ENCODE measurements at regions not wholly inside any gene's neighbourhood (a gene's known extent, or its start where the extent isn't known, plus 50 kb on each side); places are given as distances from the start of the nearest gene placed in this dataset.

DNA sequence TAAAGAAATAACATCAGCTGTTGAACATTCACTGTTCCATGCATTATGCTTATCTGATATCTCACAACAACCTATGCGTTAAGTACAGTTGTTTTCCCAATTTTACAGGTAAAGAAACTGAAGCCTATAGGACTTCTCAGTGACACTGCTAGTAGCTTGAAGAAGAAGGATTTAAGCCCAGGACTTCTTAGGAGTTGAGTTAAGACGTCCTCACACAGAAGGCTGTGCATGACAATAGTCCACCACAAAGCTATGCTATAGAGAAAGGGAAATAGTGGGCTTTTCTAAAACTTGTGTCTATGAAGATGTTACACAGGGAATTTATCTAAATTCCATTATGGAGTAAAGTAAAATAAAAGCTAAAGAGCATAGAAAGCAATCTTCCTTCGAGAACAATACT is 120.5 kb upstream of the RASSF8 start:
- TF ChIP-seq, protein P1, sequence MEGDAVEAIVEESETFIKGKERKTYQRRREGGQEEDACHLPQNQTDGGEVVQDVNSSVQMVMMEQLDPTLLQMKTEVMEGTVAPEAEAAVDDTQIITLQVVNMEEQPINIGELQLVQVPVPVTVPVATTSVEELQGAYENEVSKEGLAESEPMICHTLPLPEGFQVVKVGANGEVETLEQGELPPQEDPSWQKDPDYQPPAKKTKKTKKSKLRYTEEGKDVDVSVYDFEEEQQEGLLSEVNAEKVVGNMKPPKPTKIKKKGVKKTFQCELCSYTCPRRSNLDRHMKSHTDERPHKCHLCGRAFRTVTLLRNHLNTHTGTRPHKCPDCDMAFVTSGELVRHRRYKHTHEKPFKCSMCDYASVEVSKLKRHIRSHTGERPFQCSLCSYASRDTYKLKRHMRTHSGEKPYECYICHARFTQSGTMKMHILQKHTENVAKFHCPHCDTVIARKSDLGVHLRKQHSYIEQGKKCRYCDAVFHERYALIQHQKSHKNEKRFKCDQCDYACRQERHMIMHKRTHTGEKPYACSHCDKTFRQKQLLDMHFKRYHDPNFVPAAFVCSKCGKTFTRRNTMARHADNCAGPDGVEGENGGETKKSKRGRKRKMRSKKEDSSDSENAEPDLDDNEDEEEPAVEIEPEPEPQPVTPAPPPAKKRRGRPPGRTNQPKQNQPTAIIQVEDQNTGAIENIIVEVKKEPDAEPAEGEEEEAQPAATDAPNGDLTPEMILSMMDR (conservative IDR thresholded peaks at IDR 0.05; ENCODE audit: low read depth, low read length): no peak
- TF ChIP-seq EZH2 (IDR thresholded peaks at IDR 0.05; ENCODE audit: low read length, unreplicated experiment) (no peak), EZH2phosphoT487 (IDR thresholded peaks at IDR 0.05; ENCODE audit: borderline replicate concordance, low read length) (no peak)
